ENCODE measurements at regions not wholly inside any gene's neighbourhood (a gene's known extent, or its start where the extent isn't known, plus 50 kb on each side); places are given as distances from the start of the nearest gene placed in this dataset.

- H3K27ac ChIP-seq = no peak overlapping the region
- peak in 1 of 2 donors; percentile 22 for DNase-seq (ENCODE audit: extremely low spot score in 2 of 2)
- H3K36me3 ChIP-seq = no peaks in the 10 kb centered on the region
- H3K4me1 ChIP-seq = no peaks in the 10 kb centered on the region
- no peaks in the 10 kb centered on the region for H3K9me3 ChIP-seq
- no peak overlapping the region for H3K4me3 ChIP-seq
- intact Hi-C loops (cut with DNase I) = no loop called here
- no peaks in the 10 kb centered on the region for H3K27me3 ChIP-seq
- TF ChIP-seq POLR2AphosphoS5 (IDR thresholded peaks at IDR 0.05; ENCODE audit: insufficient read depth in 1 of 2, low read depth in 1 of 2) (no peak), POLR2A (IDR thresholded peaks at IDR 0.05) (no peak)
- TF ChIP-seq, protein P1, sequence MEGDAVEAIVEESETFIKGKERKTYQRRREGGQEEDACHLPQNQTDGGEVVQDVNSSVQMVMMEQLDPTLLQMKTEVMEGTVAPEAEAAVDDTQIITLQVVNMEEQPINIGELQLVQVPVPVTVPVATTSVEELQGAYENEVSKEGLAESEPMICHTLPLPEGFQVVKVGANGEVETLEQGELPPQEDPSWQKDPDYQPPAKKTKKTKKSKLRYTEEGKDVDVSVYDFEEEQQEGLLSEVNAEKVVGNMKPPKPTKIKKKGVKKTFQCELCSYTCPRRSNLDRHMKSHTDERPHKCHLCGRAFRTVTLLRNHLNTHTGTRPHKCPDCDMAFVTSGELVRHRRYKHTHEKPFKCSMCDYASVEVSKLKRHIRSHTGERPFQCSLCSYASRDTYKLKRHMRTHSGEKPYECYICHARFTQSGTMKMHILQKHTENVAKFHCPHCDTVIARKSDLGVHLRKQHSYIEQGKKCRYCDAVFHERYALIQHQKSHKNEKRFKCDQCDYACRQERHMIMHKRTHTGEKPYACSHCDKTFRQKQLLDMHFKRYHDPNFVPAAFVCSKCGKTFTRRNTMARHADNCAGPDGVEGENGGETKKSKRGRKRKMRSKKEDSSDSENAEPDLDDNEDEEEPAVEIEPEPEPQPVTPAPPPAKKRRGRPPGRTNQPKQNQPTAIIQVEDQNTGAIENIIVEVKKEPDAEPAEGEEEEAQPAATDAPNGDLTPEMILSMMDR (IDR thresholded peaks at IDR 0.05) = no peak
These were observed 362.7 kb downstream of the SIPA1L2 start for GRCh38 chr1:232267092-232267836.

GRCh38 chr1:232263452-232263851 lies 366.5 kb downstream of the SIPA1L2 start:
- Histone ChIP-seq H3K36me3 (no peaks in the 10 kb centered on the region), H3K9me3 (no peaks in the 10 kb centered on the region), H3K4me1 (no peaks in the 10 kb centered on the region), H3K27me3 (no peaks in the 10 kb centered on the region), H3K27ac (no peak overlapping the region), H3K4me3 (no peak overlapping the region)
- DNase-seq (ENCODE audit: extremely low spot score in 2 of 2) = no peak
- no peak for TF ChIP-seq POLR2A (IDR thresholded peaks at IDR 0.05)
- TF ChIP-seq POLR2AphosphoS5 (IDR thresholded peaks at IDR 0.05; ENCODE audit: insufficient read depth in 1 of 2, low read depth in 1 of 2) = no peak
- TF ChIP-seq, protein P1 (IDR thresholded peaks at IDR 0.05) = no peak
- intact Hi-C loops (cut with DNase I) = no loop called here

GRCh38 chr1:232262991-232263390 lies 366.9 kb downstream of the SIPA1L2 start:
- no peaks in the 10 kb centered on the region for H3K9me3 ChIP-seq
- no peak for DNase-seq (ENCODE audit: extremely low spot score in 2 of 2)
- TF ChIP-seq POLR2AphosphoS5 (IDR thresholded peaks at IDR 0.05; ENCODE audit: insufficient read depth in 1 of 2, low read depth in 1 of 2) (no peak), POLR2A (IDR thresholded peaks at IDR 0.05) (no peak)
- TF ChIP-seq, protein P1 (IDR thresholded peaks at IDR 0.05) = no peak
- no peak overlapping the region for H3K27ac ChIP-seq
- no peaks in the 10 kb centered on the region for H3K27me3 ChIP-seq
- intact Hi-C loops (cut with DNase I) = no loop called here
- no peaks in the 10 kb centered on the region for H3K36me3 ChIP-seq
- H3K4me3 ChIP-seq = no peak overlapping the region
- no peaks in the 10 kb centered on the region for H3K4me1 ChIP-seq

DNA sequence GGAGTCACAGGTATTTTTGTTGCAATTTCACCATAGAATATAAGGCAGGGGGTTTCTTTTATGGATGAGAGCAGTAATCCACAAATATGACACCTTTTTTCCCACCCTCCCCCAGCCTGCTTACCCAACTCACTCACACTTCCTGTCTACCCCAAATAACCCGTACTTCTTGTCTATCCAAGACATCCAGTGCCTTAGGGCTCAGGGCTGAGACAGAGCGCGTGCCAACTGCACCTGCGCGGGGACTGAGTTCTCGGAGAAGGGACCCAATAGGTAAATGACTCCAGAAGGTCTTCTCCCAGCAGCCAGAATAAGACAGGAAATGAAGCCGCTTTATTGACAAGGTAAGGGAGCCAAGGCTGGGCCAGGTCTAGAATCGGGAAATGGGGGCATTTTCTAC lies 369.1 kb downstream of the SIPA1L2 start:
- DNase-seq (ENCODE audit: extremely low spot score in 2 of 2) = no peak
- intact Hi-C loops (cut with DNase I) = no loop called here
- TF ChIP-seq POLR2A (IDR thresholded peaks at IDR 0.05) (no peak), POLR2AphosphoS5 (IDR thresholded peaks at IDR 0.05; ENCODE audit: insufficient read depth in 1 of 2, low read depth in 1 of 2) (no peak)
- TF ChIP-seq, protein P1 (IDR thresholded peaks at IDR 0.05) = no peak
- Histone ChIP-seq H3K27ac (no peak overlapping the region), H3K4me3 (no peak overlapping the region), H3K36me3 (no peaks in the 10 kb centered on the region), H3K4me1 (no peaks in the 10 kb centered on the region), H3K27me3 (no peaks in the 10 kb centered on the region), H3K9me3 (no peaks in the 10 kb centered on the region)

GRCh38 chr1:232260045-232260444 lies 369.9 kb downstream of the SIPA1L2 start:
- H3K27ac ChIP-seq = no peak overlapping the region
- no peaks in the 10 kb centered on the region for H3K36me3 ChIP-seq
- H3K4me3 ChIP-seq = no peak overlapping the region
- no peaks in the 10 kb centered on the region for H3K27me3 ChIP-seq
- intact Hi-C loops (cut with DNase I) = no loop called here
- DNase-seq (ENCODE audit: extremely low spot score in 2 of 2) = no peak
- H3K9me3 ChIP-seq = no peaks in the 10 kb centered on the region
- no peaks in the 10 kb centered on the region for H3K4me1 ChIP-seq
- TF ChIP-seq, protein P1 (IDR thresholded peaks at IDR 0.05) = no peak
- TF ChIP-seq POLR2A (IDR thresholded peaks at IDR 0.05) (no peak), POLR2AphosphoS5 (IDR thresholded peaks at IDR 0.05; ENCODE audit: insufficient read depth in 1 of 2, low read depth in 1 of 2) (no peak)

Measured in vagina (tissue), 2 donors.